ENCODE measurements at regions not wholly inside any gene's neighbourhood (a gene's known extent, or its start where the extent isn't known, plus 50 kb on each side); places are given as distances from the start of the nearest gene placed in this dataset.

DNA sequence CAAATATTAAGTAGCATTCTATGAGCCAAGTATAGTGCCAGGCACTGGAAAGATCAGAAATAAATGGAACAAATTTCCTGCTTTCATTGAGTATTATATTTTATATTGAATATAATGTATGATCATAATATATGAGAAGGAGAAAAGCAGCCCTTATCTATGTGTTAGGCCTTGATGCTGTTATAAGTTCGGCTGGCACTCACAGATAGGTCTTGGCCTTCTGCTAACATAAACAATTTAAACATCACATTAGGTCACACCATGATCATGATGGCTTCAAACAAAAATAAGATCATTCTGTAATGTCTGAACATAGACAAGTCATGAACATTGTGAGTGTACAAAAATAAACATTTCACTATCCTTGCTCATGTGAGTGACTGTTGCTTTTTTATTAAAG is 584.0 kb upstream of the ZNF385D start:
- DNase-seq, result no peak
- H3K9me3 ChIP-seq (replicated peaks), result peaks cover 4% of the 10 kb centered on the region
- no peak overlapping the region for H3K4me3 ChIP-seq
- TF ChIP-seq, protein P1, sequence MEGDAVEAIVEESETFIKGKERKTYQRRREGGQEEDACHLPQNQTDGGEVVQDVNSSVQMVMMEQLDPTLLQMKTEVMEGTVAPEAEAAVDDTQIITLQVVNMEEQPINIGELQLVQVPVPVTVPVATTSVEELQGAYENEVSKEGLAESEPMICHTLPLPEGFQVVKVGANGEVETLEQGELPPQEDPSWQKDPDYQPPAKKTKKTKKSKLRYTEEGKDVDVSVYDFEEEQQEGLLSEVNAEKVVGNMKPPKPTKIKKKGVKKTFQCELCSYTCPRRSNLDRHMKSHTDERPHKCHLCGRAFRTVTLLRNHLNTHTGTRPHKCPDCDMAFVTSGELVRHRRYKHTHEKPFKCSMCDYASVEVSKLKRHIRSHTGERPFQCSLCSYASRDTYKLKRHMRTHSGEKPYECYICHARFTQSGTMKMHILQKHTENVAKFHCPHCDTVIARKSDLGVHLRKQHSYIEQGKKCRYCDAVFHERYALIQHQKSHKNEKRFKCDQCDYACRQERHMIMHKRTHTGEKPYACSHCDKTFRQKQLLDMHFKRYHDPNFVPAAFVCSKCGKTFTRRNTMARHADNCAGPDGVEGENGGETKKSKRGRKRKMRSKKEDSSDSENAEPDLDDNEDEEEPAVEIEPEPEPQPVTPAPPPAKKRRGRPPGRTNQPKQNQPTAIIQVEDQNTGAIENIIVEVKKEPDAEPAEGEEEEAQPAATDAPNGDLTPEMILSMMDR (IDR thresholded peaks at IDR 0.05; ENCODE audit: borderline replicate concordance), result no peak
- H3K27ac ChIP-seq (replicated peaks), result no peak overlapping the region
- no peaks in the 10 kb centered on the region for H3K4me1 ChIP-seq
- intact Hi-C loops (cut with micrococcal nuclease), result no loop called here
- H3K27me3 ChIP-seq (ENCODE audit: low read depth), result no peaks in the 10 kb centered on the region
- no peaks in the 10 kb centered on the region for H3K36me3 ChIP-seq

- H3K36me3 ChIP-seq, result no peaks in the 10 kb centered on the region
- intact Hi-C loops (cut with micrococcal nuclease), result no loop called here
- H3K9me3 ChIP-seq (replicated peaks), result no peaks in the 10 kb centered on the region
- H3K27ac ChIP-seq (replicated peaks), result no peak overlapping the region
- no peak overlapping the region for H3K4me3 ChIP-seq
- TF ChIP-seq, protein P1 (IDR thresholded peaks at IDR 0.05; ENCODE audit: borderline replicate concordance), result no peak
- no peak for DNase-seq
- no peaks in the 10 kb centered on the region for H3K4me1 ChIP-seq
- H3K27me3 ChIP-seq (ENCODE audit: low read depth), result no peaks in the 10 kb centered on the region
Measured at GRCh38 chr3:22349215-22349851, 598.3 kb upstream of the ZNF385D start.

- Histone ChIP-seq H3K27me3 (ENCODE audit: low read depth) (no peaks in the 10 kb centered on the region), H3K4me1 (no peaks in the 10 kb centered on the region), H3K27ac (replicated peaks) (no peak overlapping the region), H3K9me3 (replicated peaks) (no peaks in the 10 kb centered on the region), H3K36me3 (no peaks in the 10 kb centered on the region), H3K4me3 (no peak overlapping the region)
- TF ChIP-seq, protein P1 (IDR thresholded peaks at IDR 0.05; ENCODE audit: borderline replicate concordance), result no peak
- no peak for DNase-seq
- intact Hi-C loops (cut with micrococcal nuclease), result no loop called here
Measured at GRCh38 chr3:22351806-22352205, 600.8 kb upstream of the ZNF385D start.

DNA sequence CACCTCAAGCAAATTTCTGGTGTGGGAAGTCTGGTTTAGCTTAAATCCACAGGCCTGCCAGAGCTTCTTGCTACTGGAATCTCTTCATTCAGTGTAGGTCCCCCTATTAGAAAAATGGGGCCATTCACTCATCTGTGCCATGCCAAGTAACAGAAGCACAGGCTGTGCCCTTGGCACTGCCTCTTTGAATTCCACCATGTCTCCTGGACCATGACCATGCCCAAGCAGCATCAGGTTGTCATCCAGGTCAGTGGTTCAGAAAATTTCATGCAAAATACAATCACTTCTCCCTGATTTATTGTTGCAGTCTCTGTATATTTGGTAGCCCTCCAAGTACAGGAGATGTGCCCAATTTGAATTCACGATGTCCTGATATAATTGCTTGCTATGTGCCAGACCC is 602.1 kb upstream of the ZNF385D start:
- intact Hi-C loops (cut with micrococcal nuclease), result no loop called here
- no peak for DNase-seq
- H3K4me3 ChIP-seq, result no peak overlapping the region
- H3K4me1 ChIP-seq, result no peaks in the 10 kb centered on the region
- H3K36me3 ChIP-seq, result no peaks in the 10 kb centered on the region
- no peaks in the 10 kb centered on the region for H3K27me3 ChIP-seq (ENCODE audit: low read depth)
- no peak overlapping the region for H3K27ac ChIP-seq (replicated peaks)
- no peaks in the 10 kb centered on the region for H3K9me3 ChIP-seq (replicated peaks)
- TF ChIP-seq, protein P1 (IDR thresholded peaks at IDR 0.05; ENCODE audit: borderline replicate concordance), result no peak

DNA sequence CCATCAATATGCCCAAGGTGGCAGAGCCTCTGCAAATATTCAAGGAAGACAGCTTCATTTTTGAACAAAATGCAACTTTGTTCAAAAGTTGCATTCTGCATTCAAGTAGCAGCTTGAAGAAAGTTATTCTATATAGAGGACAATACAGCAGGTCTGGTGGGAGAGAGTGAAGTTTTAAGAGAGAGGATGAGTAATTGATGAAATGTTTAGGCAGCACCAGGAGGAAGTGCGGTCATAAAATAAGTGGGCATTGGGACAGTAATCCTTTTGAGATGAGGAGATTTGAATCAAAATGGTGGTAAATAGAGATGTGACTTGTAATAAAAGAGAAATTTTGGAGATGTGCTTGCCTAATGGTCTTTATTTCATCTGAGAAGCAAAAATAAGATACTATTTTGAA is 607.3 kb upstream of the ZNF385D start:
- Histone ChIP-seq H3K36me3 (no peaks in the 10 kb centered on the region), H3K4me3 (no peak overlapping the region), H3K4me1 (no peaks in the 10 kb centered on the region), H3K27ac (replicated peaks) (no peak overlapping the region), H3K9me3 (replicated peaks) (no peaks in the 10 kb centered on the region), H3K27me3 (ENCODE audit: low read depth) (no peaks in the 10 kb centered on the region)
- DNase-seq, result no peak
- intact Hi-C loops (cut with micrococcal nuclease), result no loop called here
- TF ChIP-seq, protein P1 (IDR thresholded peaks at IDR 0.05; ENCODE audit: borderline replicate concordance), result no peak

All from left ventricle myocardium inferior (tissue), 1 donor.